ENCODE measurements at regions not wholly inside any gene's neighbourhood (a gene's known extent, or its start where the extent isn't known, plus 50 kb on each side); places are given as distances from the start of the nearest gene placed in this dataset.

DNA sequence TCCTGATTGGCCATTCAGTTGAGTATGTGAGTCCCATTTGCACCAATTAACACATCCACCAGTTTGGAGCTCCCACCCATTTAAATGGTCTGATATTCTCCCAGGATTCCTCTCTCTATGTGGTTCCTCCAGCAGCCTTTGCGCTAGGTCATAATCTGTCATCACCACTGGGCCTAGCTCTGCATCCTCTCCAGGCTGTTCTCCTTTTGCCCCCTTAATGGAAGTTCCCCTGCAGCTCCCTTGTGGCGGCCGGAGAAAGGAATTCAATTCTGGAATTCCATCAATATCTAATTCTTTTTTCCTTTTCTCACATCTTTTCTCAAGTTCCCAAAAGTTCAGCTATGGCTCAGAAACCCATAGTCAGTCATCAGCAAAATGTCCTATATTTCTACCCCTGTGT, 2184.4 kb upstream of the AGA start:
- no peak overlapping the region for H3K27ac ChIP-seq (ENCODE audit: low read depth, low read length, poor library complexity, severe bottlenecking)
- no peaks in the 10 kb centered on the region for H3K36me3 ChIP-seq (ENCODE audit: insufficient read depth, low read length, poor library complexity, severe bottlenecking)
- H3K27me3 ChIP-seq (replicated peaks; ENCODE audit: insufficient read depth, low read depth, low read length, poor library complexity) = no peaks in the 10 kb centered on the region
- no peaks in the 10 kb centered on the region for H3K9me3 ChIP-seq (ENCODE audit: low read depth, low read length, poor library complexity, severe bottlenecking)
- intact Hi-C loops (cut with micrococcal nuclease; ENCODE audit: unreplicated experiment) = no loop called here
- no peak for TF ChIP-seq EZH2 (IDR thresholded peaks at IDR 0.05; ENCODE audit: borderline replicate concordance, low read depth, low read length, poor library complexity, severe bottlenecking)
- TF ChIP-seq CTCF (conservative IDR thresholded peaks at IDR 0.05; ENCODE audit: low read depth, low read length) = 0 out of 2 replicates have a peak, but pooled peaks have one; percentile 24
- H3K4me3 ChIP-seq (ENCODE audit: low read depth, low read length, poor library complexity, severe bottlenecking) = no peak overlapping the region
- H3K4me1 ChIP-seq (ENCODE audit: insufficient read depth, low read length, poor library complexity, severe bottlenecking) = no peaks in the 10 kb centered on the region
- CTCF ChIA-PET = interaction anchor here (0.6 kb wide), 1 partner anchor 403 kb away, joined by 5 read pairs; no protein-coding TSS in a partner anchor
- POLR2A ChIA-PET (ENCODE audit: low non-redundant PET) = no interaction called here
- no TSS peak for BruUV-seq (replicated peaks)
- DNase-seq (ENCODE audit: low spot score) = no peak

DNA sequence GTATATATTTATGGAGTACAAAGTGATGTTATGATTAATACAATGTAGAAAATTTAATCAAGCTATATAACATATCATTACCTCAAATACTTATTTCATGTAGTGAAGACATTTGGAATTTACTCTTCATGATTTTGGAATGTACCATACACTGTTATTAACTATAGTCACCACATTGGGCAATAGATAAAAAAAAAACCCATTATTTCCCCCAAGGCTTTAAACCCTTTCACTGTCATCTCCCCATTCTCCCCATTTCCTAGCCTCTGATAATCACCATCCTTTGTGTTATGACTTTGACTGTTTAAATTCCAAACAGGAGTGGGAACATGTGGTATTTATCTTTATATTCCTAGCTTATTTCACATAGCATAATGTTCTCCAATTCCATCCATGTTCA, 2189.1 kb upstream of the AGA start:
- H3K4me1 ChIP-seq (ENCODE audit: insufficient read depth, low read length, poor library complexity, severe bottlenecking) = no peaks in the 10 kb centered on the region
- no peak overlapping the region for H3K27ac ChIP-seq (ENCODE audit: low read depth, low read length, poor library complexity, severe bottlenecking)
- no peak overlapping the region for H3K4me3 ChIP-seq (ENCODE audit: low read depth, low read length, poor library complexity, severe bottlenecking)
- no peak for DNase-seq (ENCODE audit: low spot score)
- TF ChIP-seq CTCF (conservative IDR thresholded peaks at IDR 0.05; ENCODE audit: low read depth, low read length) = no peak
- TF ChIP-seq EZH2 (IDR thresholded peaks at IDR 0.05; ENCODE audit: borderline replicate concordance, low read depth, low read length, poor library complexity, severe bottlenecking) = no peak
- H3K36me3 ChIP-seq (ENCODE audit: insufficient read depth, low read length, poor library complexity, severe bottlenecking) = no peaks in the 10 kb centered on the region
- ChIA-PET POLR2A (ENCODE audit: low non-redundant PET) (no interaction called here), CTCF (no interaction called here)
- no peaks in the 10 kb centered on the region for H3K27me3 ChIP-seq (replicated peaks; ENCODE audit: insufficient read depth, low read depth, low read length, poor library complexity)
- no peaks in the 10 kb centered on the region for H3K9me3 ChIP-seq (ENCODE audit: low read depth, low read length, poor library complexity, severe bottlenecking)
- BruUV-seq (replicated peaks) = no TSS peak
- intact Hi-C loops (cut with micrococcal nuclease; ENCODE audit: unreplicated experiment) = no loop called here

- Histone ChIP-seq H3K36me3 (ENCODE audit: insufficient read depth, low read length, poor library complexity, severe bottlenecking) (no peaks in the 10 kb centered on the region), H3K4me3 (ENCODE audit: low read depth, low read length, poor library complexity, severe bottlenecking) (no peak overlapping the region), H3K27ac (ENCODE audit: low read depth, low read length, poor library complexity, severe bottlenecking) (no peak overlapping the region), H3K9me3 (ENCODE audit: low read depth, low read length, poor library complexity, severe bottlenecking) (no peaks in the 10 kb centered on the region), H3K27me3 (replicated peaks; ENCODE audit: insufficient read depth, low read depth, low read length, poor library complexity) (no peaks in the 10 kb centered on the region), H3K4me1 (ENCODE audit: insufficient read depth, low read length, poor library complexity, severe bottlenecking) (no peaks in the 10 kb centered on the region)
- ChIA-PET POLR2A (ENCODE audit: low non-redundant PET) (no interaction called here), CTCF (no interaction called here)
- intact Hi-C loops (cut with micrococcal nuclease; ENCODE audit: unreplicated experiment) = no loop called here
- no peak for TF ChIP-seq EZH2 (IDR thresholded peaks at IDR 0.05; ENCODE audit: borderline replicate concordance, low read depth, low read length, poor library complexity, severe bottlenecking)
- no TSS peak for BruUV-seq (replicated peaks)
- no peak for DNase-seq (ENCODE audit: low spot score)
Observed at GRCh38 chr4:179634862-179635261, 2192.6 kb upstream of the AGA start.

DNA sequence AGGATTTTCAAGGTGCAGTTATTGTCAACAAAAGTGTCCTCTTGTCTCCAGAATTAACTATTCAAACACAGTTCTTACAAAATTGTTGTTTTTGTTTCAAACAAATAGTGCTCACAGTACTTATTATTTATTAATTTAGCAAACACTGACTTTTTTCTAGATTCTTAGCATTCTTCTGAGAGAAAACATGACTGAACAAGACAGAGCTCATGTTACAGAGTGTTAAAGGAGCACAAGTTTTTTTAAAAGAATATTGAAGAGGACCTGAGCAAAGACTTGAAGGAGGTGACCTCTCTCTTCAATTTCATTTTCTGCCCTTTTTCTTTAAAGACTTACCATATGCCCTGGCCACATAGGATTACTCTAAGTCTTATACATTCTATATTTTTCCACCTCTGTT, 2220.3 kb upstream of the AGA start:
- Histone ChIP-seq H3K4me3 (ENCODE audit: low read depth, low read length, poor library complexity, severe bottlenecking) (no peak overlapping the region), H3K36me3 (ENCODE audit: insufficient read depth, low read length, poor library complexity, severe bottlenecking) (no peaks in the 10 kb centered on the region), H3K4me1 (ENCODE audit: insufficient read depth, low read length, poor library complexity, severe bottlenecking) (no peaks in the 10 kb centered on the region), H3K27ac (ENCODE audit: low read depth, low read length, poor library complexity, severe bottlenecking) (no peak overlapping the region), H3K27me3 (replicated peaks; ENCODE audit: insufficient read depth, low read depth, low read length, poor library complexity) (no peaks in the 10 kb centered on the region), H3K9me3 (ENCODE audit: low read depth, low read length, poor library complexity, severe bottlenecking) (peaks cover 4% of the 10 kb centered on the region)
- ChIA-PET CTCF (no interaction called here), POLR2A (ENCODE audit: low non-redundant PET) (interaction anchor here (0.6 kb wide), 1 partner anchor 1996 kb away, joined by 3 read pairs; no protein-coding TSS in a partner anchor)
- TF ChIP-seq EZH2 (IDR thresholded peaks at IDR 0.05; ENCODE audit: borderline replicate concordance, low read depth, low read length, poor library complexity, severe bottlenecking) = no peak
- no peak for TF ChIP-seq CTCF (conservative IDR thresholded peaks at IDR 0.05; ENCODE audit: low read depth, low read length)
- BruUV-seq (replicated peaks) = no TSS peak
- intact Hi-C loops (cut with micrococcal nuclease; ENCODE audit: unreplicated experiment) = no loop called here
- DNase-seq (ENCODE audit: low spot score) = no peak
